Right lobe of liver (tissue), 4 donors: ENCODE measurements at regions not wholly inside any gene's neighbourhood (a gene's known extent, or its start where the extent isn't known, plus 50 kb on each side); places are given as distances from the start of the nearest gene placed in this dataset.

ENCODE experiments used
- CTCF ChIP-seq, 4 donors: fragments of 200-600 bp in 3 of 4; fragments of 450-650 bp in 1 of 4; IDR thresholded peaks; one replicate each; pipeline versions ENCODE4 v1.5.1 to v1.8.0; 2016 to 2022; ENCODE audit warnings: antibody characterized with exemption in 4 of 4, mild to moderate bottlenecking in 2 of 4
- POLR2A ChIP-seq: fragments of 450-650 bp; IDR thresholded peaks from one replicate; pipeline ENCODE4 v1.6.1; 2017; ENCODE audit warnings: antibody characterized with exemption, mild to moderate bottlenecking
- donor health status: DM: no; HTN: no; CAD: no.
- donor health status: DM: no; HTN: no; CAD: no.
- donor health status: DM: no; HTN: yes; CAD: no.

- TF ChIP-seq CTCF (IDR thresholded peaks at IDR 0.05) (no peak), POLR2A (no peak)
These were observed 179.5 kb upstream of the TBX18 start for GRCh38 chr6:84943905-84944304.
